ENCODE measurements at regions not wholly inside any gene's neighbourhood (a gene's known extent, or its start where the extent isn't known, plus 50 kb on each side); places are given as distances from the start of the nearest gene placed in this dataset.
"Not testable (repeated sequence)": the region's sequence is repeated elsewhere in the genome, so short reads cannot be mapped to it uniquely, and the experiment has no call there.

DNA sequence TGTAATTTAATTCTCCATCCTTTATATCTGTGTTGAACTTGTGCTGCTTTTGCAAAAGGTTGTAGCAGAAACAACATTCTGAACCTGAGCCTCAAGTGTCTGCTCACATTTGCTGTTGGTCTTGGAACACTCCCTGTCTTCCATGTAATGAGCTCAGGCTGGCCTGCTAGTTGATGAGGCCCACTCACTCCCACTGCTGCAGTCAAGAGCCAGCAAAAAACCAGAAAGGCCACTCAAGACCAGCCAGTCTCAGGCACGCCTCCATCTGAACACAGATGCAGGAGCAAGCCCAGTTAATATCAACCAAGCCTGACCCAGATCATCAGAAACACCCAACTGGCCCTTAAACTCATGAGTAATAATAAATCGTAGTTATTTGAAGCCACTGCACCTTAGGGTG lies 342.2 kb upstream of the NFIA start:
- no peak overlapping the region for H3K4me3 ChIP-seq (ENCODE audit: low read length)
- no peak for DNase-seq (ENCODE audit: low read depth, low spot score)

DNA sequence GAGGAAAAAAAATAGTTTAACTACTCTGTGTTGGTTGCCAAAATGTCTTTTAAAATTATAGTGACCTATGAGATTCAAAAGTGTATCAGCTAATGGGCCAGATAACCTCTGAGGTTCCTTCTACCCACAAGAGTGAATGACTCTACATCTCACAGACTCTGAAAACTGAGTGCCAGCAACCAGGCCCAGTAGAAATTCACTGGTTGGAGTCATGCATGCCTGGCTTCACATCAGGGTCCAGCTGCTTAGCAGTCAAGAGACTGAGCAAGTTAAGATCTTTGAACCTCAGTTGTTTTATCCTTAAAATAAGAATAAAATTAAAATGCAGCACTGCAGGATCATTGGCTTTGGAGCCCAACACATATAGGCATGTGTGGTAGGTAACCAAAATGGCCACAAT lies 342.6 kb upstream of the NFIA start:
- no peak for DNase-seq (ENCODE audit: low read depth, low spot score)
- no peak overlapping the region for H3K4me3 ChIP-seq (ENCODE audit: low read length)

DNA sequence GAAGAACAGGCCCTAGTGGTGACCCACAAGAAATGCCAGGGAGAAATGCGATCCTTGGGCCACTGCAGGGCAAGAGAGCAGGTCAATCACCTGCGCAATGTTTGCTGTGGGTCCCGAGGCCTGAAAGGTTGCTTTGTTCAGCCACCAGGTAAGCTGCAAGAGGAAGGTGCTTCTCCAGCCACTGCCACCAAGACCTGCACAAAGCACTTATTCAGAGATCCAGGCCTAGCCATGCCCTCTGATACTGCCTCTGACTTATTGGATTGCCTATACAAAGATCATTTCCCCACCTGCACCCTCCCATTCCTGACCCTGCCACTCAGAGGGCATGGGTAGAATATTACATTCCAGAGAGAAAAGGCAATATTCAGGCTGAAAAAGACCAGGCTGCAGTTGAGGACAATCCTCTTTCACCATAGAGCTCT lies 349.4 kb upstream of the NFIA start:
- no peak overlapping the region for H3K4me3 ChIP-seq (ENCODE audit: low read length)
- no peak for DNase-seq (ENCODE audit: low read depth, low spot score)

DNA sequence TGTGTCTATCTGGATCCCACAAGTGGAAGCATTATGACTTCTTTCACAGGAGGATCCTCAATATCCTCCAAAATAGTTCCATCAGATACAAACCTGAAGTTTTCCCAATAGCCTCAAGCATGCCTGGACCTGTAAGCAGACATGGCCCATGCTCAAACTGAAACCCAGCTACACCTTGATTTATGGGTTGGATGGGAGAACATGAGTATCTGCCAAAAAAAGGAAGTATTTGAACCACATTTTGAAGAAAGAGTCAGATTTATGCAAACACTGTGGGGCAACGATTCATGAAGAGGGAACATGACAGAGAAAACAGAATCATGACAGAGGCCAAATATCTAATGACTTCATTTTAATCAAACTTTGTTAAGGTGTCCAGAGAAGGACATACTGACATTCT lies 351.0 kb upstream of the NFIA start:
- H3K4me3 ChIP-seq (ENCODE audit: low read length), result no peak overlapping the region
- DNase-seq (ENCODE audit: low read depth, low spot score), result no peak

DNA sequence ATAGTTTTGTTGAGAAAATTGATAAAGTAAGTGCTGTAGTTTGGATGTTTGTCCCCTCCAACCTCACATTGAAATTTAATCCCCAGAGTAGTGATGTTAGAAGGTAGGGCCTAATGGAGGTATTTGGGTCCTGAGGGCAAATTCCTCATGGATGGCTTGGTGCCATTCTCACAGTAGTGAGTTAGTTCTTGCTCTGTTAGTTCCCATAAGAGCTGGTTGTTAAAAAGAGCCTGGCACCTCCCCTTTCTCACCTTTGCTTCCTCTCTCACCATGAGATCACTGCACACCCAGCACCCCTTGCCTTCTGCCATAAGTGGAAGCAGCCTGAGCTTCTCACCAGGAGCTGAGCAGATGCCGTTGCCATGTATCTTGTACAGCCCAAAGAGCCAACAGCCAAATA lies 354.8 kb upstream of the NFIA start:
- DNase-seq (ENCODE audit: low read depth, low spot score), result no peak
- H3K4me3 ChIP-seq (ENCODE audit: low read length), result no peak overlapping the region

DNA sequence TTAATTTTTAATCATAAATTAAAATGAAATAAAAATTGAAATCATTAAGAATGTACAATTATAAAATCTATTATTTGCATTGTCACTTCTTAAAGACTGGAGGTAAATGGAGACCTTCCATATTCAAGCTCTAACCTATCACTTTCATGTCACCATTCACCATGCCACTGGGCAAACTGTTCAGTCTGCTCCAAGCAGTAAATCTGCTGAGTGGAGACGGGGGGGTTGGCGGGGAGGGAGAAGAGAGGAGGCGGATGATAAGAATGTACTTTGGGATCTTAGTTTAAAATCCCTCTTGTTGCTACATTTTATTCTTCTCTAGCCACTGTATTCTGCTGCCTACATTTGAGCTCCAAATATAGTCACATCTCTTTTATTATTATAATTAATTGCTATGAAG lies 365.9 kb upstream of the NFIA start:
- no peak for DNase-seq (ENCODE audit: low read depth, low spot score)
- H3K4me3 ChIP-seq (ENCODE audit: low read length), result no peak overlapping the region

DNA sequence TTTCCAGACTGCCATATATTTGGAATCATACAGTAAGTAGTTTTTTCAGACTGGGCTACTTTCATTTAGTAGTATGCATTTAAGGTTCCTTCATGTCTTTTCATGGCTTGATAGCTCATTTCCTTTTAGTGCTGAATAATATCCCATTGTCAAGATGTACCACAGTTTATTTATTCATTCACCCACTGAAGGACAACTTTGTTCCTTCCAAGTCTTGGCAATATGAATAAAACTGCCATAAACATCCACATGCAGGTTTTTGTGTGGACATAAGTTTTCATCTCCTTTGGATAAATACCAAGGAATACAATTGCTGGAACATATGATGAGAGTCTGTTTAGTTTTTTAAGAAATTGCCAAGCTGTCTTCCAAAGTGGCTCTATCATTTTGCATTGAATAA lies 366.4 kb upstream of the NFIA start:
- H3K4me3 ChIP-seq (ENCODE audit: low read length), result no peak overlapping the region
- no peak for DNase-seq (ENCODE audit: low read depth, low spot score)

DNA sequence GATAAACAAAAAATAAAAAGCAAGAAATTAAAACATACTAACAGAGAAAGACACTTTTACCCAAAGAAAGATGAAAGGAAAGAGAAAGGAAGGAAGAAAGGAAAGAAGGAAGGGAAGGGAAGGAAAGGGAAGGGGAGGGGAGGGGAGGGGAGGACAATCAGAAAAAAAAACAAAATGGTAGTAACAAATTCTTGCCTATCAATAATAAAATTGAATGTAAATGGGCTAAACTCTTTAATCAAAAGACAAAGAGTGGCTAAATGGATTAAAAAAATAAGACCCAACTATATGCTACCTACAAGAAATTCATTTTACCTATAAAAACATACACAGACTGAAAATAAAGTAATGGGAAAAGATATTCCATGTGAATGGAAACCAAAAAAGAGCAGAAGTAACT lies 372.9 kb upstream of the NFIA start:
- no peak overlapping the region for H3K4me3 ChIP-seq (ENCODE audit: low read length)
- no peak for DNase-seq (ENCODE audit: low read depth, low spot score)

DNA sequence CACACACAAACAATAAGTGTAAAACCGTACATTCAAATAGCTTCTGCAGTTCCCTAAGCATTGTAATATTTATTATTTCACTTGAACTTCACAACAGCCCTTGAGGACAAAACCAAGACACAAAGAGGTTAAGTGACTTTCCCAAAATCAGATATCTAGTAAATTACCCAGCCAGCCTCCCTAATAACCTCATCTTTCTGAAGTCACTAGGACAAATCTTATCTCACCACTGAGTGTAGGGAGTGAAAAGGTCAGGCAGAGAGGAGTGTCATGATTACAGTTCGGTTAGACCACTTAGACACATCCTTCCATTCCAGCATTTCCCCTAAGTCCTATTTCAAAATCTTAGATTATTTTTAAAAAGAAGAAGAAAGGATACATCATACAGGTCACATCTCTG lies 377.3 kb upstream of the NFIA start:
- no peak overlapping the region for H3K4me3 ChIP-seq (ENCODE audit: low read length)
- no peak for DNase-seq (ENCODE audit: low read depth, low spot score)

DNA sequence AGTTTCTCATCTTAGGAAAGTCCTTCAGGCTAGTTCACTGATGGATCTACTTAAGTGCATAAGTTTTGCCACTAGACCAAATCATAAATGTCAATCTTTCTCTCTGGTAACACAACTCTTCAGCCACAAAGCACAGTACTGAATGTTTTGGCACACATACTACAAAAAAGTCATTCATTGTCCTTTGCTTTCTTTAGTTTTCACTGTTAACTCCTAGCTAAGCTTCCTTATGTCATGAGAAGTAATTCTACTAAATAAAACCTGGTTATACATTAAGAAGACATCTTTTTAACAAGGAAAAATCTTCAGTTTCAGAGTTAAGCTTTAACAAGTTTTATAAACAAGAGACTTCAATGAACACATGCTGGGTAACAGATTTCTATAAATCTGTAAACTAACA lies 379.2 kb upstream of the NFIA start:
- no peak for DNase-seq (ENCODE audit: low read depth, low spot score)
- H3K4me3 ChIP-seq (ENCODE audit: low read length), result no peak overlapping the region

DNA sequence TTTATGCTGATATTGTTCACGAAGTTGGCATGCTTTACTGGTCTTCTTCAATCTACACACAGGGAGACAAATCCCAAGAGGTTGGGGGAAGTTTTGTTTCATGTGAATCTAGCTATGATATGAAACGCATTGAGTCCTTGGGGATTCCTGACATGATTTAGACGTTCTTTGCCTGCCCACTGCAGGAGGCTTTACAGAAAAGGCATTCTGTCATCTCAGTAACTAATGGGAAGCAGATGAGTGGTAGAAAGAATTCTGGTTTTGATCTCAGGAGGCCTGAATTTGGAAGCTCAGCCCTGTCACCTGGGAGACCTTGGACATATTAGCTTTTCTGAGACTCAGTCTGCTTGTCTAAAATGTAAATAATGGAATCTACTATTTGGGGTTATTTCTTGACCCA lies 383.0 kb upstream of the NFIA start:
- no peak overlapping the region for H3K4me3 ChIP-seq (ENCODE audit: low read length)
- no peak for DNase-seq (ENCODE audit: low read depth, low spot score)

DNA sequence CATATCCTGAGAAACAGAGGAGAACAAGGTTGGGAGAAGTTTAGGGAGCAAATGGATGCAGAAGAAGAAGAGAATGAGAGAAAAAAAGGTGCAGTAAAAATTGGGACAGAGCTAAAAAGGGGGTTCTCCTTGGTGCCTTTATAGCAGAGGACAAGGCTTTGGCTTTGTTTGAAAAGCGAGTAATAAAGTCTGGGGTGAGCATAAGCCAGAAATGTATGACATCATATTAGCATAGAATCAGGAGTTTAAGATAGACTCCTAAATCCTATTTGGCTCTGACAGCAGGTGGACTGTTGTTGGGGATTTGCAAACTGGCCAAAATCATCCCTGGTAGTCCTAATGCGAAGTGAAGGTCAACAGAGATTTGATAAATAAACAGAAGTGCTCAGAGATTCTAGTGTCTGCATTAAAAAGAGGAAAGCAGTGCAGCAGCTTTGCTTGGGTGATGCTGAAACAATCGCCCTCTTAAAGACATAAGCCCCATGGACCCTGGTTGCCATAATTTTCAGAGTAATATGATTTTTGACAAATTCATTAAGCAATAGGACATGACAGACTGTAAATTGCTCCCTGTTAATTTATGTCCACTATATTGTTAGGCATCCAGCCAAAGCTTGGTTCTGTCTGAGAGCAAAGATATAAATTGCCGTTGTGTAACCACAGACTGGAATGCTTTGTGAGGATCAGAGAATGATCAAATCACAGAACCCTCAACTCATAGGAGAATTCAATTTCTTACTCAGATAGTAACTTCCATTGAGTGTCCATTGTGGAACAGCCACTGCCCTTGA lies 385.0 kb upstream of the NFIA start:
- no peak overlapping the region for H3K4me3 ChIP-seq (ENCODE audit: low read length)
- no peak for DNase-seq (ENCODE audit: low read depth, low spot score)

DNA sequence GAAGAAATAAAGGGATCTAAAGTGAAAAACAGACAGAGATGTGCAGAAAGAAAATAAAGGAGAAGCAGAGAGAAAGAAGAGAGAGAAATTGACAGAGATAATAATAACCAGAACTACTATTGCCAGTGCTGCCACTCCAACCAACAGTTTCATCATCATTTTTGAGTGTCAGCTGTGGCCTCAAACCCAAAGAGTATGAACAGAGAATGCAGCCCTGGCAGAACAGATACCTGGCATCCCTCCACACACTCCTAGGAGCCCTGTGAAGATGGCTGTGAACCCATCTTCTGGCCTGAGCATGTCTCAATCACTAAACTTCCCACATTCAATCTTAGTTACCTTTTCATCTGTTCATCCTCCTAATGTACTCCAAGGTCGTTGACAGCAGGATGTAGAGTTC lies 385.8 kb upstream of the NFIA start:
- no peak for DNase-seq (ENCODE audit: low read depth, low spot score)
- H3K4me3 ChIP-seq (ENCODE audit: low read length), result no peak overlapping the region

DNA sequence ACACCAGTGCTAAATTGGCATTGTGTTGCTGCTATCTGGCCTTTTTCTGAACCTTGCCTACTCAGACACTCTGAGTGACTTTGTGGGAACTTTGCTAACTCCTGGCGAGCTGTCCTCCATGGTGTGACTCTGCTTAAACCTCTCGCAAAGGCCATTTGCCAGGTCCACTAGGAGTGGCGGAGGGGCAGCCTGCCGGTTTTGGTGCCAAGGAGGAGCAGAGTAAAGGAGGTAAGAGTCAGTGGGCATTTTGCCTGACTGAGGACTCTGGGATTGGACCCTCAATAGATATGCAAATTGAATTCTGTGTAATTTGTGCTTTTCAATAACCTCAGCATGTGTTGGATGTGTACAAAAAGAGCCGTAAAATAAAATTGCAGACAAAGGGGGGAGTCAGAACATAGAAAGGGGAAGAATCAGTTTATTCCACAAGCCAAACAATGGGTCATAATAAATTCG lies 386.6 kb upstream of the NFIA start:
- H3K4me3 ChIP-seq (ENCODE audit: low read length), result no peak overlapping the region
- DNase-seq (ENCODE audit: low read depth, low spot score), result no peak

DNA sequence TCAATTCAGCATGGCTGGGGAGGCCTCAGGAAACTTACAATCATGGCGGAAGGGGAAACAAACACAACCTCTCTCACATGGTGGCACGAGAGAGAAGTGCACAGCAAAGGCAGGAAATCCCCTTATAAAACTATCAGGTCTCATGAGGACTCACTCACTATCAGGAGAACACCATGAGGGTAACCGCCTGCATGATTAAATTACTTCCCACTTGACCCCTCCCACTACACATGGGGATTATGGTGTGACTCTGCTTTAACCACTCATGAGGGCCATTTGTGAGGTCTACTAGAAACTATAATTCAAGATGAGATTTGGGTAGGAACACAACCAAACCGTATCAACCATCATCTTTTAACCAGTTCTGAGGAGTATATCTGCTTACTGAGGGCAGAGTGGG lies 387.4 kb upstream of the NFIA start:
- DNase-seq (ENCODE audit: low read depth, low spot score), result no peak
- H3K4me3 ChIP-seq (ENCODE audit: low read length), result no peak overlapping the region

DNA sequence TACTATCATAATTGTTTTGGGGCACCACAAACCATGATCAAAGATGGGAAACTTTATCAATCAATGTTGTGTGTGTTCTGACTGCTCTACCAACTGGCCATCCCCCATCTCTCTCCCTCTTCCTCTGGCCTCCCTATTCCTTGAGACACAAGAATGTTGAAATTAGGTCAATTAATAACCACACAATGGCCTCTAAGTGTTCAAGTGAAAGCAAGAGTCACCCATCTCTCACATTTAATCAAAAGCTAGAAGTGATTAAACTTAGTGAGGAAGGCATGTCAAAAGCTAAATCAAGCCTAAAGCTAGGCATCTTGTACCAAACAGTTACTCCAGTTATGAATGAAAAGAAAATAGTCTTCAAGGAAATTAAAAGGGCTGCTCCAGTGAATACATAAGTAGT lies 390.3 kb upstream of the NFIA start:
- H3K4me3 ChIP-seq (ENCODE audit: low read length), result no peak overlapping the region
- no peak for DNase-seq (ENCODE audit: low read depth, low spot score)

DNA sequence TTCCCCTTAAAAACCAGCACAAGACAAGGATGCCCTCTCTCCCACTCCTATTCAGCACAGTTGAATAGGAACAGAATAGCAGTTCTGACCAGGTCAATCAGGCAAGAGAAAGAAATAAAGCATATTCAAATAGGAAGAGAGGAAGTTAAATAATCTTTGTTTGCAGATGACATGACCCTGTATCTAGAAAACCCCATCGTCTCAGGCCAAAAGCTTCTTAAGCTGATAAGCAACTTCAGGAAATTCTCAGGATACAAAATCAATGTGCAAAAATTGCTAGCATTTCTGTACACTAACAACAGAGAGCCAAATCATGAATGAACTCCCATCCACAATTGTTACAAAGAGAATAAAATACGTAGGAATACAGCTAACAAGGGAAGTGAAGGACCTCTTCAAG lies 394.1 kb upstream of the NFIA start:
- not testable (repeated sequence) for H3K4me3 ChIP-seq (ENCODE audit: low read length)

DNA sequence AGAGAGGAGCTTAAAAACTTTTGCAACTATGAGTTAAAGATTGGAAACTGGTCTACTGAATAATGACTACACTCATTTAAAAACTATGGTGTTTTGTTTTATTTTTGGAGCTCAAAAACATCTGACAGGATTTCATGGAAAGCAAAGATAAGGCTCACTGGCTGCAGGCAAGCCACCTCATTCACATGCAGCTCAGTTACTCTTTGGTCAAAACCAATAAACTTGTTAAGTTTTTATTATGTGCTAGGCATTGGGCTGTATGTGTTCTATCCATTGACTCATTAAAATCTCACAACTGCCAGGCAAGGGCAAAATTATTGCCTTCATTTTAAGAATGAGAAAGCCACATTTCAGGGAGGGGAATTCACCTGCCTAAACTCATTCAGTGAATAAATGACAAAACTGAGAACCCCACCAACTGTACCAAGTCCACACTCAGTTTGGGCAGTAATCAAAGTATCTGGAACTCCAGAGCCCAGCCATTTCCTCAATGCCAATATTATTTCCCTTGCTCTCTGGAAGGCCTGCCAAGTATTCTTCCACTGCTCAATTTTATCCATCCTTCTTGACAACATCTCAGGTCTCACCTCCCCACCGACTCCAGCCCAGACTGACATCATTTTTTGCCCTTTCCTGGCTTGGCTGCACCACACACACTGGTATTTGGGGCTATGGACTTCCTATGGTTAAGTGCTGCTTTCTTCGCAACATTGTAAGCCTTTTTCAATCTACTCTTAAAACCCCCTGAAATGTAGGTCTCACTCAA lies 401.1 kb upstream of the NFIA start:
- DNase-seq (ENCODE audit: low read depth, low spot score), result no peak
- no peak overlapping the region for H3K4me3 ChIP-seq (ENCODE audit: low read length)

More for the DNA sequence above, 394.1 kb upstream of the NFIA start:
- DNase-seq (ENCODE audit: low read depth, low spot score), result not testable (repeated sequence)

DNA sequence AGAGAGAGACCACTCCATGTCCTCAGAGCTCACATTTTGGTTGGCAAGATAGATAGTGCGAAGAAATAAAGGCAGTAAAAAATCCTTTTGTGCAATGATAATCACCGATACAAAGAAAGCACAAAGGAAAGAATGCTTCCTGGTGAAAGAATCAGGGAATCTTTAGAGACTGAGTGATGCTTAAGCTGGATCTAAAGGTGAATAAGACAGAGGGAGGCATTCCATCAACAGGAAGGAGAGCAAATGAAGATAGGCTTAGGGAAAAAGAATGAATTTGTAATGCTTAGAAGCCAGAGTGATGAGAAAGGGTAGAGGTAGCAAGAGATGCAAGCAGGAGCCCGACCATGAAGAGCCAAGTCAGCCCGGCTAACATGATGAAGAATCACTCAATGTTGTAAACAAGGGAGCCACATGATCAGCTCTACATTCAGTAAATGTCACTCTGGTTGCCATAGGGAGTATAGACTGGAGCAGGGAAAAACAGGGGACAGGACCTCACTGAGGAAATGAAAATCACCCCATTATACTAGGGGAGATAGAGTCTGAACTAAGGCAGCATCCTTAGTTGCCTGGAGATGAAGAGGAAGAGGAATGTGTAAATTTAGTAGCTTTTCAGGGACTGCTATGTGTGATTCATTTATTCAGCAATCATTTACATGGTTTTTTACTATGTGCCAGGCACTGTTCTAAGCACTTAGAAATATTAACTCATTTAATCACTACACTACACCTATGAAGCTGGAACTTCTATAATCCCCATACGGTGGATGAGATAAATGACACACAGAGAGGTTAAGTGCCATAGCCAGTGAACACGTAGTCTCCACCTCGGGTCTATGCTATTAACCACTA lies 402.6 kb upstream of the NFIA start:
- H3K4me3 ChIP-seq (ENCODE audit: low read length), result no peak overlapping the region
- DNase-seq (ENCODE audit: low read depth, low spot score), result no peak

DNA sequence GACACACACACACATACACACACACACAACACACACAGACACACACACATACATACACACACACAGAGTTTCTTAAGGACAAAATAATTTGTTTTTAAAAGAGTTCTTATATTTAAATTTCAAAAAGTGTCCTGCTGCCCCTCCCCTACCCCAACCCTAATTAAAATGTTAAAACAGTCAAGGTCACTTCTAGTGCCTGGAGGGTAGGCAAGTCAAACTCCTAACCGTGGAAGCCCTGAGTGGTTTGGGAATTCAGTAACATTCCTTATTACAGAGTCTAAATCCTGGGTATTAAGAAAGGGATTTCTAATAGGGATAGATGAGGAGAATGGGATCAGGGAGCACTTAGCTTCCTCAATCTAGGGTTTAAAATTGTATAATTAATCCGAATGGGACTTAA lies 403.6 kb upstream of the NFIA start:
- no peak overlapping the region for H3K4me3 ChIP-seq (ENCODE audit: low read length)
- DNase-seq (ENCODE audit: low read depth, low spot score), result no peak
